Left ventricle myocardium superior (tissue), 1 donor: ENCODE measurements at regions not wholly inside any gene's neighbourhood (a gene's known extent, or its start where the extent isn't known, plus 50 kb on each side); places are given as distances from the start of the nearest gene placed in this dataset.

Experiments used
- ATAC-seq: fragments of 200-7000 bp; cut with Tn5 transposase; one replicate; pipeline ENCODE4 v1.9.1; 2020; ENCODE audit warnings: mild to moderate bottlenecking, moderate library complexity
- DNase-seq: peaks from one replicate; pipeline ENCODE4 v3.0.0-alpha.2; 2020
- intact Hi-C: fragments of 100-400 bp; cut with micrococcal nuclease; formaldehyde crosslinking; loops from one replicate; pipeline ENCODE4 v1.11.0; 2022
- donor health status: DM: no; HTN: yes; CAD: no; lungs with severe emphysema.

- DNase-seq, result no peak
- intact Hi-C loops, result no loop called here
Observed at GRCh38 chr7:50146692-50147091, 53.6 kb upstream of the ZPBP start.

DNA sequence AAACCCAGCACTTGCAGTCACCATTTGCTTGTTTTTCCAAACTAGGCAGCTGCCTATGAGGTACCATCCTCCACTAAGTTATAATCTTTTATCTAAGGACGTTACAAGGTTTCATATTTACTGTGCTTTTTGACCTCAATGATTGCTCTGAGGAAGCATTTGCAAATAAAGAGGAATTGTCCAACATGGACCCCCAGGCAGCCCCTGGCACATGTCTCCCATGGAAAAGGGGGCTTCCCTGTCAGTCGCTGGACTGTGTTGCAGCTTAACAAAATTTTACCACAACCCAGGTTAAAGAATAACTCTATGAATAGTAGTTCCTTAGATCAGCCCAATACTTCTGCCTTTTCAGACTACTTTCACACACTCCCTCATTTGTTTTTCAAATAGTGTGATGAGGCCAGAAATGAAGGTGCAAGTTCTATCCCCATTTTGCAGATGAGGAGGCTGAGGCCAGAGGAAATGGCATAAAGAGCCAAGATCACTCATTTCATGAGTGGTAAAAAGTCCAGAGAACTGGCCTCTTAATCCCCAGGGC, 52.8 kb upstream of the ZPBP start:
- intact Hi-C loops, result no loop called here
- ATAC-seq (no peak), DNase-seq (no peak)

More at GRCh38 chr7:50146692-50147091, 53.6 kb upstream of the ZPBP start:
- no peak for ATAC-seq

DNA sequence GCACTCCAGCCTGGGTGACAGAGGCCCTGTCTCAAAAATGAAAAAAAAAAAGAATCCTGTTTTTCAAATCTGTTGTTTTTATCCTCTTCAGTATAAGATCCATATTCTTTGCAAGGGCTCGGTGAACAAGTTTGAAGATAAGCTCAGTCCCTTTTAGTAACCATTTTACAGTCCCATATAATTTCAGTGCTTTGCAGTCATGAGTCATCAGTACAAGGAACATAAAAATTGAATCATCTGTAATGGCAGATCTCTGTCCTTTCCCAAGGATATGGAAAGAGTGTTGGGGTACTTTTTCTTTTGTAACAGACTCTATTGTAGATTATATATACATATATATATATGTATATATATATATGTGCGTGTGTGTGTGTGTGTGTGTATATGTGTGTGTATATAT, 52.2 kb upstream of the ZPBP start:
- intact Hi-C loops, result no loop called here
- ATAC-seq, result no peak
- DNase-seq, result no peak
